HG03095 (cell line): ENCODE measurements at regions not wholly inside any gene's neighbourhood (a gene's known extent, or its start where the extent isn't known, plus 50 kb on each side); places are given as distances from the start of the nearest gene placed in this dataset.

Experiments
- ATAC-seq: cut with Tn5 transposase; IDR thresholded peaks from one replicate; pipeline ENCODE4 v1.9.1; 2021; ENCODE audit warnings: moderate library complexity; ENCODE audit not compliant: unreplicated experiment

GRCh38 chr11:110986016-110986415 lies 259.5 kb upstream of the POU2AF2 start:
- no peak for ATAC-seq

GRCh38 chr11:110985547-110985946 lies 260.0 kb upstream of the POU2AF2 start:
- no peak for ATAC-seq

GRCh38 chr11:110984693-110985092 lies 260.8 kb upstream of the POU2AF2 start:
- ATAC-seq: no peak

- no peak for ATAC-seq
Measured at GRCh38 chr11:110984147-110984546, 261.4 kb upstream of the POU2AF2 start.

DNA sequence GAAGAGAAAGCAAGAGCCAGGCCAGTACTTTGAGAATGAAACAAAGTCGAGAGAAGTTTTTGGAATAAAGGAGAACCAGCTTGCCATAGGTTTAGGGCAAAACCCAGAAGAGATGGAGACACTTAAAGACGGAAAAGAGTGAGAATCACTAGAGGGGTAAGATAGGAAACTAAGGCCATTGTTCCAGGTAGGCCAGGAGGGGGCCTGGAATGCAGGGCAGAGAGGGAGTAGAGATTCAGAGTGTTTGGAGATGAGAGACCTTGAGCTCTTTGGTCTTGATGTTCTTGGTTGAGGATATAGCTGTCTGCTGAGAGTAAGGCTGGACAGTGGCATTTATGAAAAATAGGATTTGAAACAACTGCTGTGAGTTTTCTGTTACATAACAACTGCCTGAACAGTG lies 263.3 kb upstream of the POU2AF2 start:
- no peak for ATAC-seq

GRCh38 chr11:110979696-110980095 lies 265.8 kb upstream of the POU2AF2 start:
- ATAC-seq: no peak

DNA sequence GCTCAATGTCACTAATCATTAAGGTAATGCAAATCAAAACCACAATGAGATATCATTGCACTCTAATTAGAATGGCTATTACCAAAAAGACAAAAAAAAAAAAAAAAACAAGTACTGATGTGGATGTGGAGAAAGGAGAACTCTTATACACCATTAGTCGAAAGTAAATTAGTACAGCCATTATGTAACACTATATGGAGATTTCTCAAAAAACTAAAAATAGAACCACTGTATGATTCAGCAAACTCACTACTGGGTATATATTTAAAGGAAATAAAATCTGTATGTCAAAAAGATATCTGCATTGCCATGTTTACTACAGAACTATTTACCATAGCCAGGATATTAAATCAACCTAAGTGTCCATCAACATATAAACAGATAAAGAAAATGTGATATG lies 265.4 kb upstream of the ARHGAP20 start:
- no peak for ATAC-seq

DNA sequence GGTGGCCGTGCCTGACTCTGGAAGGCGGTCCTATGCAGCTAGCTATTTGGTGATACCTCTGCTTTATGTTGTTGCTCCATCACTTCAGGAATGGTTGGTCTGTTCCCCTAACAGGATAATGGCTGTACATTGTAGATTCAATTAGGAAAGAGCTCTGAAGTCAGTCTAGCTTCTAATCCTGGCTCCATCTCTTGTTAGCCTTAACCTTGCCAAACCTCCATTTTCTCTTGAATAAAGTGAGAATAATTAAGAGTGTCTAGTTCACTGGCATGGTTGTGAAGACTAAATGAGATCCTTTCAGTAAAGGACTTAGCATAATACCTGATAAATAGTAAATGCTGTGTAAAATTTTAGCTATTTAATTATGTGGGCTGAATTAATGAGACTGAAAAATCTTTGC lies 262.5 kb upstream of the ARHGAP20 start:
- ATAC-seq: no peak

- ATAC-seq: no peak
Measured at GRCh38 chr11:110973401-110973980, 261.3 kb upstream of the ARHGAP20 start.

GRCh38 chr11:110972640-110973039 lies 260.4 kb upstream of the ARHGAP20 start:
- ATAC-seq: no peak

DNA sequence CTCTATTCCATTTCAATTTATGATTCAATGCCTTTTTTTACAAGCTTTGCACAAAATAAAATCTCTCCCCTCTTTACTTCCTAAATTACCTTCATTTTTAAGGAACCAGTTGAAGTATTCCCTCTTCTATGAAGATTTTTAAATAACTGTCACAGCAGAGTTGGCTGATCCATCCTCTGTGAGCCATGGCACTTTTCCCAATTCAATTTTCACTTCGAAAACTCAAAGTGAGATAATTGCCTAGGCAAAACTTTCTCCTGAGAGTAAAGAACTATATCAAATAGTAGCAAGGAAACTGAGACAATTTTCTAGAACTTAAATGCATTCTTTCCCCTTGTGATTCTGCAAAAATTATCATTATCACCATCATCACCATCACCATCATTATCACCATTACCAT lies 259.9 kb upstream of the ARHGAP20 start:
- no peak for ATAC-seq

GRCh38 chr11:110971140-110971539 lies 258.9 kb upstream of the ARHGAP20 start:
- no peak for ATAC-seq

GRCh38 chr11:110968348-110969062 lies 256.3 kb upstream of the ARHGAP20 start:
- ATAC-seq: no peak

GRCh38 chr11:110966131-110966530 lies 253.9 kb upstream of the ARHGAP20 start:
- no peak for ATAC-seq

DNA sequence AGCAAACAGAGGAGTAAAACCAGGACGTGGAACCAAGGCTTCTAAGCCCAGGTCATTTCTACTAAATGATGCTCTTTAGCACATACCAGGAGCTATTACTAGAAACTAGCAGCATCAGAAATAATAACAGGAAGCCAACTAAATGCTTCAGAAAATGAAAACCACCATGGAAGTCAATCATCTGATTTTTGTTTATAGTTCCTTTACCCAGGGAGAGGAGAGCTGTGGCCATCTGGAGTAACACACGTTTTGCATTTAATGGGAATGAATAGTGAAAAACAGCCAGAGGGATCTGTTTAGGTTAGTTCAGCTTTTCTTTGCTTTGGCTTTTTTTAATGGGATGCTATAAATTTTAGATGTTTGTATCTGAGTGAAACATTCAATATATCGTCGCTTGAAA lies 250.7 kb upstream of the ARHGAP20 start:
- no peak for ATAC-seq

GRCh38 chr11:110960167-110960566 lies 247.9 kb upstream of the ARHGAP20 start:
- no peak for ATAC-seq

- ATAC-seq: no peak
Measured at GRCh38 chr11:110958216-110958615, 246.0 kb upstream of the ARHGAP20 start.

DNA sequence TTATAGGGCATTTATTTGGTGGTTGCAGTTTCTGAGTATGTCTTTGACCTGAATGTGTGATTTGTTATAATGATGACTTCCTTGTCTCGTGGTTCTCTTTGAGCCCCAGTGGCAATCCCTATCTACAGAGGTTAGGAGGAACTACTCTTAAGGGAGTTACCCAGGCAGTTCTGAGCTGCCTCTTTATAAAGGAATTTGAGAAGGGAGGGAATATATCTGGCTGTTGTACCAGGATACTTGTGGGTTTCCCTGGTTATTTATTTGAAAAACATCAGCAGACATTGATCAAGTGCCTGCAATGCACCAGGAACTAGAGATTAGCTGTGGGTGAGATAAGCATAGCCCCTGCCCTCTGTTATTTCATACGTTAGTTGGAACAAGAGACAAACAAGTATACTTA lies 243.5 kb upstream of the ARHGAP20 start:
- no peak for ATAC-seq

DNA sequence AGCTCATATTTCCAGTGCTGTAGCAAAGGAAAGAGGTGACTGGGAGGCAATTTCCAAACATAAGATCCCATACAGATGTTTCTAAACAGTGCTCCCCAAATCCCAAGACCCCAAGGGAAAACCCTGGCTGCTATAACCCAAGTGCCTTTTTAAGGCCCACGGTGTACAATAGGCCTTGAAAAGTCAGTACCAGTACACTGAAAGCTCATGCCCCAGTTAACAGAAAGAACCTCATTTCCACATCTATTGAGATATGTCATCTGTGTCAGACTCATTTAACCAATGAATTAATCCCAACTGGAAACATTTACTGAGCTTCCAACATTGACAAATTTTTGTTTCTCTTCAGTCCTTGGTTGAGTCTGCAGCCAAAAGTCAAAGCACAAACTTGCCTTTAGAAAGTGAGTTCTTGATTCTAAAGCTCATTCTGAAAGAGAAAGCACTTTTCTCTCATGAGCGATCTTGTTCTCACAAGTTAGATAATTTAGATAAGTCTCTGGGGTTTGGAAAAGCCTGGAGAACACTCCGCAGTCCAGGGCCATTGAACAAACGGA lies 239.8 kb upstream of the ARHGAP20 start:
- ATAC-seq: no peak

DNA sequence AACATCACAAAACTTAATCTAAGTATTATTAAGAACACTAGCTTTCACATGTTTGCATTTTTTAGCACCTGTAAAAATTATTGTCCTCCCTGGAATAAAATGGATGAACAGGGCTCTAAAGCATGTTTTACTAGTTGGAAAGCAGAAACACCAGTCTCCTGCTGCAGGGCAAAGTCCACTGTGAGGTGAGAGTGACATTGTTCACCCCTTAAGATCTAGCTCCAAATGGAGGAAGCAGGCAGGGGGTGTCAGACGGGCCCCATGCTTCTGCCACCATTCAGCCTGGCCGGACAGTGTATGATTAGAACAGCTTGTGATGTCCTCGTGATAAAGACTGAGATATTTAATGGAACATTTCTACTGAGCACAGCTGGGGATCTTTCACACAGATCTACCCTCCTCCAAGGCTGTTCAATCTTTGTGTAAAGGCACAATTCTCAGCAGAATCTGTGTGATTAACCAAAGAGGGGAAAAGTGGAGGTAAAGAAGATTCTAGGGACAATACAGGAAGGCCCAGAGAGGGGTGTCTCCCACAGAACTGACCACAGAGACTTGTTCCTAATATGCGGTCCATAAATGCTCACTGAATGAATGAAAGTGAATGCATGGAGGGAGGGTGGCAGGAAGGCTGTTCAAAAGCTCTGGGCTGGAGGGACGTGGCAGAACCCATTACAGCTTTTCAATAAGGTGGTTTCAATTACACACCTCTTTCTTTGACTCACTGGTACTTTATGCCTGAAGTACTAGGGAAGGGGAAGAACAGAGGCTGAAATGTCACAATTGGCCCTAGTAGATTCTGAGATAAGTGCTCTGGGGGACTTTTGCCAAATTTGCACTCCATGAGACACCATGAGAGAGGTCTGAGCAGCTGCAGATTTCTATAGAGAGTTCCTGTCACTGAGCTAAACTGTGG lies 239.1 kb upstream of the ARHGAP20 start:
- ATAC-seq: no peak

- ATAC-seq: no peak
Measured at GRCh38 chr11:110948112-110948511, 235.9 kb upstream of the ARHGAP20 start.

DNA sequence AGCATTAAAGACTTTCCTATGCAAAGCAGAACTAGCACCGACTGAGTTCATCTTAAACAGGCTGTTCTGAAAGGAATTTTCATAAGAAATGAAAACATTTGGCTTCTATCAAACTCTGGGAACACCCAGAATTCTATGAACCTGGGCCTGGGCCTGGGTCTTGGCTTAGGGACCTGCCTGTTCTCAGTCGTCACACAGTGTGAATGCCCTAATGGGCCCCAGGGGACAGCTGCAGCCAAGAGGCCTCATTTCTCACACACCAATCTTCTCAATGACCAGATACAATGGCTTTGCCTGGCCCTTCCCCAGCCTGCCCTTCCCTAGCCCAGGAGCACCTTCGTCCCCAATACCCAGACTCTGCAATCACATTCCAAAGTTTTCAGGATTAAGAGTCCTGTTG lies 234.9 kb upstream of the ARHGAP20 start:
- no peak for ATAC-seq
